Uterus (tissue), 2 donors: ENCODE measurements at regions not wholly inside any gene's neighbourhood (a gene's known extent, or its start where the extent isn't known, plus 50 kb on each side); places are given as distances from the start of the nearest gene placed in this dataset.

Experiments
- CTCF ChIP-seq, 4 experiments: fragments of 200-600 bp in 2 of 4; fragments of 450-650 bp in 2 of 4; sonication (generic) in 2 of 4; IDR thresholded peaks; one replicate each; pipeline ENCODE4 v1.5.1; 2016 to 2019; ENCODE audit warnings: antibody characterized with exemption in 4 of 4, mild to moderate bottlenecking in 2 of 4, moderate library complexity in 1 of 4
- POLR2A ChIP-seq, 2 donors: fragments of 450-650 bp; IDR thresholded peaks; one replicate each; pipeline ENCODE4 v1.6.1; 2016; ENCODE audit warnings: antibody characterized with exemption in 2 of 2, mild to moderate bottlenecking in 1 of 2, moderate library complexity in 1 of 2

DNA sequence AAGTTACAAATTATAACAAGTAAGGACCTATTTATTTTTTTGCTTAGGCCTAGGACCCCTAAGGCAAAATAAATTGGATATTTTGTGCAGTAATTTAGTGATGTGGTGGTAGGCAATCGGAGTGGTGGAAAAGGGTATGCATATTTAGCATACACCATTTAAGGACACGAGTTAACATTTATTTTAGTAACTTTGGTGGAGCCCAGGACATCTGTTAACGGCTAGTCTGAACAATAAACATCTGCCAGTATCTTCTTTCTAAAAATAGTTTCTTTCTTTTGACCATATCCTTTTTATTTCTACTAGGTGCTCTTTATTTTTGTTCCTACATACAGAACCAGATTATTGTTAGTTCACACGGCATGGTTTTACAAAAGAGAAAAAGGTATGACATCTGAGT is 326.3 kb downstream of the CHL1 start:
- TF ChIP-seq CTCF (IDR thresholded peaks at IDR 0.05), result no peak
- no peak for TF ChIP-seq POLR2A (IDR thresholded peaks at IDR 0.05)
